ENCODE measurements at regions not wholly inside any gene's neighbourhood (a gene's known extent, or its start where the extent isn't known, plus 50 kb on each side); places are given as distances from the start of the nearest gene placed in this dataset.
A peak's percentile ranks its signal among the peaks of the same experiment; 100 is the strongest.

- Histone ChIP-seq H3K4me2 (no peak overlapping the region), H3K79me2 (ENCODE audit: insufficient read depth, low read depth) (no peaks in the 10 kb centered on the region), H3K27ac (no peak overlapping the region), H3K4me1 (ENCODE audit: low read depth, poor library complexity, severe bottlenecking) (no peaks in the 10 kb centered on the region), H3K9ac (no peak overlapping the region), H2AFZ (ENCODE audit: low read depth) (no peak overlapping the region), H3K27me3 (ENCODE audit: insufficient read depth, low read depth) (no peaks in the 10 kb centered on the region), H3K4me3 (IDR thresholded peaks at IDR 0.05; ENCODE audit: insufficient read depth, low read depth, low read length) (no peak overlapping the region), H4K20me1 (ENCODE audit: insufficient read depth) (no peaks in the 10 kb centered on the region), H3K36me3 (ENCODE audit: insufficient read depth) (no peaks in the 10 kb centered on the region)
- no peak for TF ChIP-seq CTCF (conservative IDR thresholded peaks at IDR 0.05; ENCODE audit: low read depth, low read length)
These were observed 221.5 kb upstream of the CDH19 start for GRCh38 chr18:66825347-66825746.

GRCh38 chr18:66819235-66819634 lies 215.3 kb upstream of the CDH19 start:
- Histone ChIP-seq H3K4me3 (IDR thresholded peaks at IDR 0.05; ENCODE audit: insufficient read depth, low read depth, low read length) (no peak overlapping the region), H2AFZ (ENCODE audit: low read depth) (no peak overlapping the region), H4K20me1 (ENCODE audit: insufficient read depth) (no peaks in the 10 kb centered on the region), H3K36me3 (ENCODE audit: insufficient read depth) (no peaks in the 10 kb centered on the region), H3K9ac (no peak overlapping the region), H3K79me2 (ENCODE audit: insufficient read depth, low read depth) (no peaks in the 10 kb centered on the region), H3K27ac (no peak overlapping the region), H3K4me2 (no peak overlapping the region), H3K27me3 (ENCODE audit: insufficient read depth, low read depth) (no peaks in the 10 kb centered on the region), H3K4me1 (ENCODE audit: low read depth, poor library complexity, severe bottlenecking) (no peaks in the 10 kb centered on the region)
- peak; percentile 52 for TF ChIP-seq CTCF (conservative IDR thresholded peaks at IDR 0.05; ENCODE audit: low read depth, low read length)

GRCh38 chr18:66813138-66813537 lies 209.2 kb upstream of the CDH19 start:
- no peak overlapping the region for H3K9ac ChIP-seq
- no peak for TF ChIP-seq CTCF (conservative IDR thresholded peaks at IDR 0.05; ENCODE audit: low read depth, low read length)
- H3K27ac ChIP-seq, result no peak overlapping the region
- no peaks in the 10 kb centered on the region for H3K4me1 ChIP-seq (ENCODE audit: low read depth, poor library complexity, severe bottlenecking)
- no peaks in the 10 kb centered on the region for H3K36me3 ChIP-seq (ENCODE audit: insufficient read depth)
- H3K79me2 ChIP-seq (ENCODE audit: insufficient read depth, low read depth), result no peaks in the 10 kb centered on the region
- H2AFZ ChIP-seq (ENCODE audit: low read depth), result no peak overlapping the region
- H3K27me3 ChIP-seq (ENCODE audit: insufficient read depth, low read depth), result no peaks in the 10 kb centered on the region
- H4K20me1 ChIP-seq (ENCODE audit: insufficient read depth), result no peaks in the 10 kb centered on the region
- no peak overlapping the region for H3K4me2 ChIP-seq
- H3K4me3 ChIP-seq (IDR thresholded peaks at IDR 0.05; ENCODE audit: insufficient read depth, low read depth, low read length), result no peak overlapping the region

- no peaks in the 10 kb centered on the region for H4K20me1 ChIP-seq (ENCODE audit: insufficient read depth)
- no peak overlapping the region for H3K27ac ChIP-seq
- H3K36me3 ChIP-seq (ENCODE audit: insufficient read depth), result no peaks in the 10 kb centered on the region; the same call in 1 of the 2 replicates
- no peak overlapping the region for H3K4me2 ChIP-seq
- H3K4me3 ChIP-seq (IDR thresholded peaks at IDR 0.05; ENCODE audit: insufficient read depth, low read depth, low read length), result no peak overlapping the region
- H3K27me3 ChIP-seq (ENCODE audit: insufficient read depth, low read depth), result no peaks in the 10 kb centered on the region
- H2AFZ ChIP-seq (ENCODE audit: low read depth), result no peak overlapping the region
- no peaks in the 10 kb centered on the region for H3K4me1 ChIP-seq (ENCODE audit: low read depth, poor library complexity, severe bottlenecking)
- H3K79me2 ChIP-seq (ENCODE audit: insufficient read depth, low read depth), result no peaks in the 10 kb centered on the region
- H3K9ac ChIP-seq, result no peak overlapping the region
- TF ChIP-seq CTCF (conservative IDR thresholded peaks at IDR 0.05; ENCODE audit: low read depth, low read length), result no peak
These were observed 191.2 kb upstream of the CDH19 start for GRCh38 chr18:66795051-66795450.
